IMR-90 (cell line): ENCODE measurements at regions not wholly inside any gene's neighbourhood (a gene's known extent, or its start where the extent isn't known, plus 50 kb on each side); places are given as distances from the start of the nearest gene placed in this dataset.
A peak's percentile ranks its signal among the peaks of the same experiment; 100 is the strongest.

Source experiments
- ATAC-seq: fragments of 200-7000 bp; cut with Tn5 transposase; 2 replicates; pipeline ENCODE4 v1.9.1; 2020; ENCODE audit warnings: low read depth, mild to moderate bottlenecking, moderate library complexity
- BruUV-seq: library from RNA; stranded (reverse); fragments of 400-500 nt; replicated peaks from 2 replicates; lab custom pipeline; 2021; lab: Mats Ljungman, UMichigan
- CTCF ChIA-PET: fragments of 300-600 bp; formaldehyde crosslinking; extraction: SDS; loops from one replicate; lab custom pipeline; 2021; ENCODE audit warnings: antibody characterized with exemption; lab: Yijun Ruan, JAX
- POLR2A ChIA-PET: fragments of 300-600 bp; sonication (Branson Sonifier 250); formaldehyde crosslinking; loops from one replicate; lab custom pipeline; 2022; ENCODE audit warnings: antibody characterized with exemption; ENCODE audit not compliant: unreplicated experiment; lab: Charles Lee
- DNase-seq: peaks from one replicate; pipeline ENCODE4 v3.0.0; 2013
- H2AFZ ChIP-seq: replicated peaks from 2 replicates; pipeline ENCODE3; 2013; ENCODE audit warnings: low read length, mild to moderate bottlenecking; ENCODE audit not compliant: poor library complexity
- H2AK5ac ChIP-seq: 2 replicates; pipeline ENCODE4 v1.6.1; 2013; ENCODE audit warnings: low read depth, low read length, inconsistent platforms
- H2AK9ac ChIP-seq: replicated peaks from 2 replicates; pipeline ENCODE3; 2013; ENCODE audit warnings: mild to moderate bottlenecking, low read depth, low read length, moderate library complexity; ENCODE audit not compliant: poor library complexity
- H2BK120ac ChIP-seq: 2 replicates; pipeline ENCODE4 v1.6.1; 2013; ENCODE audit warnings: low read depth, low read length, inconsistent platforms
- H2BK15ac ChIP-seq: 3 replicates; pipeline ENCODE4 v1.6.1; 2013; ENCODE audit warnings: low read depth, low read length, inconsistent platforms
- H2BK20ac ChIP-seq: 2 replicates; pipeline ENCODE4 v1.6.1; 2013; ENCODE audit warnings: low read depth, mild to moderate bottlenecking, inconsistent platforms, low read length, moderate library complexity
- H2BK5ac ChIP-seq: 2 replicates; pipeline ENCODE4 v1.6.1; 2013; ENCODE audit warnings: mild to moderate bottlenecking, low read depth, low read length, inconsistent platforms; ENCODE audit not compliant: poor library complexity, severe bottlenecking
- H3K14ac ChIP-seq: replicated peaks from 2 replicates; pipeline ENCODE4 v1.6.1; 2013; ENCODE audit warnings: low read depth, low read length, inconsistent platforms
- H3K18ac ChIP-seq: 2 replicates; pipeline ENCODE4 v1.6.1; 2013; ENCODE audit warnings: low read depth, low read length, control low read depth
- H3K23ac ChIP-seq: 2 replicates; pipeline ENCODE4 v1.6.1; 2013; ENCODE audit warnings: low read depth, low read length, inconsistent platforms
- H3K27ac ChIP-seq: 2 replicates; pipeline ENCODE4 v1.5.1; 2013; ENCODE audit warnings: mild to moderate bottlenecking, control low read depth, low read length; ENCODE audit not compliant: insufficient read depth
- H3K27me3 ChIP-seq: 2 replicates; pipeline ENCODE4 v1.6.1; 2013; ENCODE audit warnings: low read length; ENCODE audit not compliant: control insufficient read depth, insufficient read depth
- H3K36me3 ChIP-seq: 2 replicates; pipeline ENCODE4 v1.6.1; 2013; ENCODE audit warnings: low read length, mixed read lengths; ENCODE audit not compliant: control insufficient read depth, insufficient read depth
- H3K4ac ChIP-seq: 2 replicates; pipeline ENCODE4 v1.6.1; 2013; ENCODE audit warnings: low read depth, low read length, inconsistent platforms
- H3K4me1 ChIP-seq: 2 replicates; pipeline ENCODE4 v1.6.1; 2013; ENCODE audit warnings: low read length, mixed read lengths; ENCODE audit not compliant: control insufficient read depth, insufficient read depth
- H3K4me2 ChIP-seq: 2 replicates; pipeline ENCODE4 v1.6.1; 2013; ENCODE audit warnings: low read depth, mild to moderate bottlenecking, control low read depth, low read length, moderate library complexity
- H3K4me3 ChIP-seq: 2 replicates; pipeline ENCODE4 v1.5.1; 2013; ENCODE audit warnings: low read depth, mild to moderate bottlenecking, control low read depth, low read length, moderate library complexity; ENCODE audit not compliant: insufficient read depth
- H3K56ac ChIP-seq: 2 replicates; pipeline ENCODE4 v1.6.1; 2013; ENCODE audit warnings: low read length, inconsistent platforms; ENCODE audit not compliant: insufficient read depth; ENCODE audit errors: extremely low read depth
- H3K79me1 ChIP-seq, 2 experiments: 2 replicates each; pipeline ENCODE4 v1.6.1; 2013; ENCODE audit warnings: low read length in 2 of 2, inconsistent platforms in 1 of 2, low read depth in 1 of 2
- H3K9ac ChIP-seq: 2 replicates; pipeline ENCODE4 v1.6.1; 2013; ENCODE audit warnings: low read depth, low read length, control low read depth
- H3K9me1 ChIP-seq: 2 replicates; pipeline ENCODE4 v1.6.1; 2013; ENCODE audit warnings: low read length, inconsistent platforms; ENCODE audit not compliant: insufficient read depth
- H3K9me3 ChIP-seq: 2 replicates; pipeline ENCODE4 v1.6.1; 2013; ENCODE audit warnings: low read length; ENCODE audit not compliant: control insufficient read depth, insufficient read depth
- H4K20me1 ChIP-seq: 2 replicates; pipeline ENCODE4 v1.6.1; 2013; ENCODE audit warnings: low read length, inconsistent platforms; ENCODE audit not compliant: insufficient read depth
- H4K5ac ChIP-seq: 2 replicates; pipeline ENCODE4 v1.6.1; 2013; ENCODE audit warnings: mild to moderate bottlenecking, low read depth, low read length, control low read depth
- H4K8ac ChIP-seq, 2 experiments: 2 replicates each; pipeline ENCODE4 v1.6.1; 2013; ENCODE audit warnings: low read depth in 2 of 2, low read length in 2 of 2, control low read depth in 1 of 2, inconsistent platforms in 1 of 2
- H4K91ac ChIP-seq: 2 replicates; pipeline ENCODE4 v1.6.1; 2013; ENCODE audit warnings: low read depth, low read length, inconsistent platforms; ENCODE audit not compliant: insufficient read depth
- BHLHE40 ChIP-seq: fragments of 150-350 bp; IDR thresholded peaks from 2 replicates; pipeline ENCODE4 v1.6.1; 2016; ENCODE audit warnings: mild to moderate bottlenecking, low read depth, low read length
- CEBPB ChIP-seq: IDR thresholded peaks from 2 replicates; pipeline ENCODE4 v1.6.1; 2012; ENCODE audit warnings: low read depth, low read length, improper control_type of control experiment
- CHD1 ChIP-seq: IDR thresholded peaks from 2 replicates; pipeline ENCODE4 v1.6.1; 2012; ENCODE audit warnings: low read depth, low read length, improper control_type of control experiment
- CTCF ChIP-seq: conservative IDR thresholded peaks from 2 replicates; pipeline ENCODE4 v1.5.1; 2012; ENCODE audit warnings: mild to moderate bottlenecking, low read depth, low read length, improper control_type of control experiment
- FOS ChIP-seq: fragments of 150-350 bp; IDR thresholded peaks from 2 replicates; pipeline ENCODE4 v1.6.1; 2016; ENCODE audit warnings: low read depth, low read length
- MAFK ChIP-seq: IDR thresholded peaks from 2 replicates; pipeline ENCODE4 v1.6.1; 2012; ENCODE audit warnings: low read depth, low read length, improper control_type of control experiment
- MAZ ChIP-seq: IDR thresholded peaks from 2 replicates; pipeline ENCODE4 v1.6.1; 2012; ENCODE audit warnings: low read depth, mild to moderate bottlenecking, low read length, improper control_type of control experiment, moderate library complexity, borderline replicate concordance
- MXI1 ChIP-seq: IDR thresholded peaks from 2 replicates; pipeline ENCODE4 v1.6.1; 2012; ENCODE audit warnings: low read depth, mild to moderate bottlenecking, low read length, moderate library complexity, borderline replicate concordance
- NFE2L2 ChIP-seq: fragments of 150-350 bp; IDR thresholded peaks from 2 replicates; pipeline ENCODE4 v1.6.1; 2016; ENCODE audit warnings: low read depth, mild to moderate bottlenecking, low read length
- POLR2A ChIP-seq: IDR thresholded peaks from 2 replicates; pipeline ENCODE4 v1.6.1; 2012; ENCODE audit warnings: mild to moderate bottlenecking, low read depth, low read length
- RAD21 ChIP-seq: IDR thresholded peaks from 2 replicates; pipeline ENCODE4 v1.6.1; 2012; ENCODE audit warnings: low read length, improper control_type of control experiment
- RCOR1 ChIP-seq: IDR thresholded peaks from 2 replicates; pipeline ENCODE4 v1.6.1; 2012; ENCODE audit warnings: mild to moderate bottlenecking, low read length, improper control_type of control experiment; ENCODE audit not compliant: insufficient replicate concordance
- RFX5 ChIP-seq: IDR thresholded peaks from 2 replicates; pipeline ENCODE4 v1.8.0; 2012; ENCODE audit warnings: low read depth, mild to moderate bottlenecking, low read length, moderate library complexity
- SMC3 ChIP-seq: fragments of 150-350 bp; IDR thresholded peaks from 2 replicates; pipeline ENCODE4 v1.6.1; 2016; ENCODE audit warnings: low read depth, mild to moderate bottlenecking, antibody characterized with exemption, low read length, moderate library complexity
- USF2 ChIP-seq: fragments of 150-350 bp; IDR thresholded peaks from 2 replicates; pipeline ENCODE4 v1.6.1; 2017; ENCODE audit warnings: mild to moderate bottlenecking, antibody characterized with exemption, low read length, low read depth
- WGBS, 2 experiments: methylation state at CpG; one replicate each; pipeline versions ENCODE4 v1.1.5 to v1.1.7; 2013; ENCODE audit warnings: missing lambda C conversion rate in 2 of 2; ENCODE audit not compliant: insufficient read length in 1 of 2; ENCODE audit errors: extremely low coverage in 2 of 2; 5-methylcytosine and 5-hydroxymethylcytosine counted together
- dilution Hi-C: fragments of 300-500 bp; cut with HindIII; formaldehyde crosslinking; loops from one replicate; pipeline ENCODE4 v1.14.3; 2018; ENCODE audit warnings: low sequenced_read_pairs; ENCODE audit not compliant: unreplicated experiment
- in situ Hi-C: fragments of 300-500 bp; cut with MboI; formaldehyde crosslinking; loops from 3 replicates; pipeline ENCODE4 v1.14.3; 2019; ENCODE audit warnings: low sequenced_read_pairs, inconsistent platforms, mixed read lengths
- intact Hi-C: fragments of 100-400 bp; cut with micrococcal nuclease; formaldehyde crosslinking; loops from 2 replicates; pipeline ENCODE4 v1.10.0; 2022
- TF ChIP-seq, protein P1 (sequence below): fragments of 150-350 bp; IDR thresholded peaks from 2 replicates; pipeline ENCODE4 v1.6.1; 2016; ENCODE audit warnings: low read depth, mild to moderate bottlenecking, low read length, moderate library complexity, borderline replicate concordance

GRCh38 chr5:124650147-124650561, 96.3 kb downstream of the ZNF608 start:
- no peak overlapping the region for H2AFZ ChIP-seq
- peak overlapping the region; percentile 87 for H2BK5ac ChIP-seq
- H3K4me3 ChIP-seq, result peak overlapping the region; percentile 6; the same call in 1 of the 2 replicates
- H4K8ac ChIP-seq, result peak overlapping the region in 1 of 2 experiments; percentile 65; a peak in 3 of 4 replicates
- peak overlapping the region; percentile 75; the same call in 1 of the 2 replicates for H3K23ac ChIP-seq
- ChIA-PET CTCF (interaction anchor here (0.6 kb wide), 1 partner anchor 642 kb away, joined by 3 read pairs; no protein-coding TSS in a partner anchor), POLR2A (no interaction called here)
- H4K91ac ChIP-seq, result no peak overlapping the region; the same call in 1 of the 2 replicates
- BruUV-seq, result no TSS peak
- TF ChIP-seq, protein P1, sequence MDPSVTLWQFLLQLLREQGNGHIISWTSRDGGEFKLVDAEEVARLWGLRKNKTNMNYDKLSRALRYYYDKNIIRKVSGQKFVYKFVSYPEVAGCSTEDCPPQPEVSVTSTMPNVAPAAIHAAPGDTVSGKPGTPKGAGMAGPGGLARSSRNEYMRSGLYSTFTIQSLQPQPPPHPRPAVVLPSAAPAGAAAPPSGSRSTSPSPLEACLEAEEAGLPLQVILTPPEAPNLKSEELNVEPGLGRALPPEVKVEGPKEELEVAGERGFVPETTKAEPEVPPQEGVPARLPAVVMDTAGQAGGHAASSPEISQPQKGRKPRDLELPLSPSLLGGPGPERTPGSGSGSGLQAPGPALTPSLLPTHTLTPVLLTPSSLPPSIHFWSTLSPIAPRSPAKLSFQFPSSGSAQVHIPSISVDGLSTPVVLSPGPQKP, result no peak
- no peak for TF ChIP-seq CEBPB
- TF ChIP-seq SMC3, result no peak
- no peak for TF ChIP-seq FOS
- TF ChIP-seq BHLHE40, result no peak
- TF ChIP-seq USF2, result no peak
- TF ChIP-seq MXI1, result no peak
- no peak for TF ChIP-seq NFE2L2
- TF ChIP-seq RCOR1, result no peak
- no peak for TF ChIP-seq MAZ
- no peak for TF ChIP-seq MAFK
- TF ChIP-seq POLR2A, result no peak
- TF ChIP-seq RFX5, result no peak
- TF ChIP-seq CHD1, result no peak
- no peak for TF ChIP-seq CTCF
- no peak for TF ChIP-seq RAD21
- H2AK9ac ChIP-seq, result no peak overlapping the region
- peaks cover 26% of the 10 kb centered on the region for H3K4me1 ChIP-seq
- H3K9me1 ChIP-seq, result peaks cover 14% of the 10 kb centered on the region
- H3K9ac ChIP-seq, result peak overlapping the region; percentile 52; the same call in 1 of the 2 replicates
- intact Hi-C loops (loop anchor here (2.0 to 10.0 kb wide), 5 partner anchors 198 to 979 kb away; no protein-coding TSS in a partner anchor), dilution Hi-C loops (no loop called here), in situ Hi-C loops (no loop called here)
- no peaks in the 10 kb centered on the region for H3K9me3 ChIP-seq
- 0 out of 2 replicates have a peak overlapping the region, but pooled peaks have one; percentile 57 for H3K14ac ChIP-seq
- H3K27ac ChIP-seq, result peak overlapping the region; percentile 41; the same call in 1 of the 2 replicates
- H3K36me3 ChIP-seq, result peaks cover 19% of the 10 kb centered on the region
- no peaks in the 10 kb centered on the region for H3K27me3 ChIP-seq
- no peak overlapping the region for H2BK15ac ChIP-seq
- H2BK120ac ChIP-seq, result peak overlapping the region; percentile 70
- DNase-seq (no peak), ATAC-seq (no peak)
- H3K79me1 ChIP-seq, result peaks cover 28 to 54% of the 10 kb centered on the region in 2 experiments
- H3K18ac ChIP-seq, result peak overlapping the region; percentile 66
- no peak overlapping the region for H2AK5ac ChIP-seq
- peak overlapping the region; percentile 34; the same call in 1 of the 2 replicates for H3K4ac ChIP-seq
- H3K56ac ChIP-seq, result 0 out of 2 replicates have a peak overlapping the region, but pooled peaks have one; percentile 46
- peak overlapping the region; percentile 58; the same call in 1 of the 2 replicates for H2BK20ac ChIP-seq
- H3K4me2 ChIP-seq, result peak overlapping the region; percentile 80; the same call in 1 of the 2 replicates
- H4K5ac ChIP-seq, result peak overlapping the region; percentile 25; the same call in 1 of the 2 replicates
- WGBS, 2 experiments, result no CpG with 5 or more reads among the region's 4 CpGs
- peaks cover 5% of the 10 kb centered on the region; the same call in 1 of the 2 replicates for H4K20me1 ChIP-seq
